ENCODE measurements at regions not wholly inside any gene's neighbourhood (a gene's known extent, or its start where the extent isn't known, plus 50 kb on each side); places are given as distances from the start of the nearest gene placed in this dataset.

DNA sequence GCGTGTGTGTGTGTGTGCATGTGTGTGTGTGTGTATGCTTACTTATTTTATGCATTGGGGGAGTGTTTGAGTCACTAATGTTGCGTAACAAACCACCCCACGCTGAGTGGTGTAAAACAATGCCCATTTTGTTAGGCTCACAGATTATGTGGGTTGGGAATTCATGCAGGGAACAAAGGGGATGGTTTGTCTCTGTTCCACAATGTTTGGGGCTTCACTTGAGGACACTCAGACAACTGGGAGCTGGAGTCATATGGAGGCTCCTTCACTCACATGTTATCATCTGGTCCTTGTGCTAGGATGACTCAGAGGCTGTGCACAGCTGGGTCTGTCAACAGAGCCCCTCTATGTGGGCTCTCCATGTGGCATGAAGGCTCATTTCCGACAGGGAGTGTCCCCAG is 51.3 kb upstream of the LARGE1 start:
- DNase-seq (ENCODE audit: low read depth in 2 of 2), result no peak
- Histone ChIP-seq H3K79me2 (ENCODE audit: control insufficient read depth, insufficient read depth, low read length) (no peaks in the 10 kb centered on the region), H3K4me1 (ENCODE audit: control insufficient read depth, extremely low read depth, insufficient read depth, low read length) (no peaks in the 10 kb centered on the region), H4K20me1 (ENCODE audit: control insufficient read depth, extremely low read depth, insufficient read depth, low read length) (no peaks in the 10 kb centered on the region), H3K27me3 (ENCODE audit: control insufficient read depth, insufficient read depth, low read length) (no peaks in the 10 kb centered on the region), H3K36me3 (ENCODE audit: control insufficient read depth, insufficient read depth, low read length) (no peaks in the 10 kb centered on the region), H3K9me3 (ENCODE audit: control insufficient read depth, insufficient read depth, low read depth, low read length) (no peaks in the 10 kb centered on the region), H2AFZ (ENCODE audit: low read length) (no peak overlapping the region), H3K4me3 (replicated peaks in 1 of 4; ENCODE audit: control extremely low read depth in 1 of 4, insufficient read depth in 1 of 4, low read depth in 3 of 4, low read length in 4 of 4) (no peak overlapping the region), H3K27ac (ENCODE audit: insufficient read depth, low read length) (no peak overlapping the region), H3K4me2 (ENCODE audit: extremely low read depth, insufficient read depth, low read length) (no peak overlapping the region), H3K9ac (ENCODE audit: insufficient read depth, low read length) (no peak overlapping the region)
- no peak for TF ChIP-seq EZH2 (IDR thresholded peaks at IDR 0.05; ENCODE audit: low read length, missing control alignments)
- TF ChIP-seq, protein P1, sequence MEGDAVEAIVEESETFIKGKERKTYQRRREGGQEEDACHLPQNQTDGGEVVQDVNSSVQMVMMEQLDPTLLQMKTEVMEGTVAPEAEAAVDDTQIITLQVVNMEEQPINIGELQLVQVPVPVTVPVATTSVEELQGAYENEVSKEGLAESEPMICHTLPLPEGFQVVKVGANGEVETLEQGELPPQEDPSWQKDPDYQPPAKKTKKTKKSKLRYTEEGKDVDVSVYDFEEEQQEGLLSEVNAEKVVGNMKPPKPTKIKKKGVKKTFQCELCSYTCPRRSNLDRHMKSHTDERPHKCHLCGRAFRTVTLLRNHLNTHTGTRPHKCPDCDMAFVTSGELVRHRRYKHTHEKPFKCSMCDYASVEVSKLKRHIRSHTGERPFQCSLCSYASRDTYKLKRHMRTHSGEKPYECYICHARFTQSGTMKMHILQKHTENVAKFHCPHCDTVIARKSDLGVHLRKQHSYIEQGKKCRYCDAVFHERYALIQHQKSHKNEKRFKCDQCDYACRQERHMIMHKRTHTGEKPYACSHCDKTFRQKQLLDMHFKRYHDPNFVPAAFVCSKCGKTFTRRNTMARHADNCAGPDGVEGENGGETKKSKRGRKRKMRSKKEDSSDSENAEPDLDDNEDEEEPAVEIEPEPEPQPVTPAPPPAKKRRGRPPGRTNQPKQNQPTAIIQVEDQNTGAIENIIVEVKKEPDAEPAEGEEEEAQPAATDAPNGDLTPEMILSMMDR (conservative IDR thresholded peaks at IDR 0.05 in 1 of 2, IDR thresholded peaks at IDR 0.05 in 1 of 2; ENCODE audit: low read depth in 1 of 2, low read length in 2 of 2), result no peak

DNA sequence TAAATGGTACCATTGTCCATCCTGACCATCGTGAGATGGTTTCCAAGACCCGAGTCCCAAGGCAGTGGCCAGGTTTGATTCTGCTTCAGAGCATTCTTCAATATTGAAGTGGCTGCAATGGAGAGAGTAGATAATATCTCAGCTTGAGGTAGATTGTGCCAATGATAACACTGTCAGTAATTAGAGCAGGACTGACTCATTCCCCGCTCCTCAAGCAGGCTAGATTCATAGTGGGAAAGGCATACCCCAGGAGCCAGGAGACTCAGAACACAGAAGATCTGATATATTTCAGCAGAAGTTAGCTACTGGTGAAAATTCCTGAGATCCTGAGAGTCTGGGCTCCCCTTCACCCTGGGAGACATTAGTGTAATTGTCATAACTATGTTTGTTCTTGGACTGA is 55.6 kb upstream of the LARGE1 start:
- no peak overlapping the region for H3K4me3 ChIP-seq (replicated peaks in 1 of 4; ENCODE audit: control extremely low read depth in 1 of 4, insufficient read depth in 1 of 4, low read depth in 3 of 4, low read length in 4 of 4)
- no peak overlapping the region for H3K27ac ChIP-seq (ENCODE audit: insufficient read depth, low read length)
- H3K9me3 ChIP-seq (ENCODE audit: control insufficient read depth, insufficient read depth, low read depth, low read length), result no peaks in the 10 kb centered on the region
- no peak overlapping the region for H3K9ac ChIP-seq (ENCODE audit: insufficient read depth, low read length)
- no peaks in the 10 kb centered on the region for H4K20me1 ChIP-seq (ENCODE audit: control insufficient read depth, extremely low read depth, insufficient read depth, low read length)
- no peak for DNase-seq (ENCODE audit: low read depth in 2 of 2)
- no peak overlapping the region for H2AFZ ChIP-seq (ENCODE audit: low read length)
- TF ChIP-seq EZH2 (IDR thresholded peaks at IDR 0.05; ENCODE audit: low read length, missing control alignments), result no peak
- TF ChIP-seq, protein P1 (conservative IDR thresholded peaks at IDR 0.05 in 1 of 2, IDR thresholded peaks at IDR 0.05 in 1 of 2; ENCODE audit: low read depth in 1 of 2, low read length in 2 of 2), result no peak
- no peaks in the 10 kb centered on the region for H3K36me3 ChIP-seq (ENCODE audit: control insufficient read depth, insufficient read depth, low read length)
- H3K4me2 ChIP-seq (ENCODE audit: extremely low read depth, insufficient read depth, low read length), result no peak overlapping the region
- no peaks in the 10 kb centered on the region for H3K4me1 ChIP-seq (ENCODE audit: control insufficient read depth, extremely low read depth, insufficient read depth, low read length)
- no peaks in the 10 kb centered on the region for H3K27me3 ChIP-seq (ENCODE audit: control insufficient read depth, insufficient read depth, low read length)
- no peaks in the 10 kb centered on the region for H3K79me2 ChIP-seq (ENCODE audit: control insufficient read depth, insufficient read depth, low read length)

DNA sequence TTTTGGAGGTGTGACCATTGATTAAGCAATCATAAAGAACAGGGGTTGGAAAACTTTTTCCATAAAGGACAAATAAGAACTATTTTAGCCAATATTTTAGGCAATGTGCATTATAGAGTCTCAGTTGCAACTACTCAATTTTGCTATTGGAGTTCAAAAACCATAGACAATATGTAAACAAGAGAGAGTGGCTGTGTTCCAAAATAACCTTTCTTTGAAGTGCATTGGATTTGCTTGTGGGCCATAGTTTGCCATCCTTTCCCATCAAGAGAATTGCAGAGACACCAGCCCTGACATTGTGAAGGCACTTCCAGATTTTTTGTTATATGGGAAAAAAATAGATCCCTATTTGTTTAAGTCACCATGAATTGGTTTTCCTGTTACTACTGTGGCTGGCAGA is 63.3 kb upstream of the LARGE1 start:
- H4K20me1 ChIP-seq (ENCODE audit: control insufficient read depth, extremely low read depth, insufficient read depth, low read length), result no peaks in the 10 kb centered on the region
- no peak overlapping the region for H3K27ac ChIP-seq (ENCODE audit: insufficient read depth, low read length)
- TF ChIP-seq EZH2 (IDR thresholded peaks at IDR 0.05; ENCODE audit: low read length, missing control alignments), result no peak
- TF ChIP-seq, protein P1 (conservative IDR thresholded peaks at IDR 0.05 in 1 of 2, IDR thresholded peaks at IDR 0.05 in 1 of 2; ENCODE audit: low read depth in 1 of 2, low read length in 2 of 2), result no peak
- no peak overlapping the region for H3K9ac ChIP-seq (ENCODE audit: insufficient read depth, low read length)
- no peak overlapping the region for H3K4me2 ChIP-seq (ENCODE audit: extremely low read depth, insufficient read depth, low read length)
- H3K4me3 ChIP-seq (replicated peaks in 1 of 4; ENCODE audit: control extremely low read depth in 1 of 4, insufficient read depth in 1 of 4, low read depth in 3 of 4, low read length in 4 of 4), result no peak overlapping the region
- no peaks in the 10 kb centered on the region for H3K36me3 ChIP-seq (ENCODE audit: control insufficient read depth, insufficient read depth, low read length)
- DNase-seq (ENCODE audit: low read depth in 2 of 2), result no peak
- no peaks in the 10 kb centered on the region for H3K9me3 ChIP-seq (ENCODE audit: control insufficient read depth, insufficient read depth, low read depth, low read length)
- H2AFZ ChIP-seq (ENCODE audit: low read length), result no peak overlapping the region
- no peaks in the 10 kb centered on the region for H3K27me3 ChIP-seq (ENCODE audit: control insufficient read depth, insufficient read depth, low read length)
- no peaks in the 10 kb centered on the region for H3K79me2 ChIP-seq (ENCODE audit: control insufficient read depth, insufficient read depth, low read length)
- no peaks in the 10 kb centered on the region for H3K4me1 ChIP-seq (ENCODE audit: control insufficient read depth, extremely low read depth, insufficient read depth, low read length)
